ENCODE measurements at regions not wholly inside any gene's neighbourhood (a gene's known extent, or its start where the extent isn't known, plus 50 kb on each side); places are given as distances from the start of the nearest gene placed in this dataset.

- Histone ChIP-seq H3K4me1 (ENCODE audit: control insufficient read depth in 2 of 2, insufficient read depth in 2 of 2, low read length in 1 of 2) (no peaks in the 10 kb centered on the region), H3K36me3 (ENCODE audit: control insufficient read depth in 2 of 2, insufficient read depth in 2 of 2, low read length in 1 of 2) (no peaks in the 10 kb centered on the region), H3K4me3 (ENCODE audit: low read depth in 1 of 2, low read length in 2 of 2) (no peak overlapping the region), H3K27me3 (ENCODE audit: control insufficient read depth in 1 of 2, insufficient read depth in 2 of 2, low read length in 2 of 2) (no peaks in the 10 kb centered on the region), H3K27ac (ENCODE audit: low read depth in 2 of 2, low read length in 1 of 2) (no peak overlapping the region), H3K9me3 (ENCODE audit: control insufficient read depth in 2 of 2, insufficient read depth in 1 of 2, low read depth in 1 of 2, low read length in 1 of 2) (no peaks in the 10 kb centered on the region)
- WGBS, 2 donors = 88 to 90% methylated on average over 19 of the region's 19 CpGs
Measured at GRCh38 chr7:153400735-153401593, 641.4 kb downstream of the ACTR3B start.

- Histone ChIP-seq H3K27ac (ENCODE audit: low read depth in 2 of 2, low read length in 1 of 2) (no peak overlapping the region), H3K4me1 (ENCODE audit: control insufficient read depth in 2 of 2, insufficient read depth in 2 of 2, low read length in 1 of 2) (no peaks in the 10 kb centered on the region), H3K36me3 (ENCODE audit: control insufficient read depth in 2 of 2, insufficient read depth in 2 of 2, low read length in 1 of 2) (no peaks in the 10 kb centered on the region), H3K27me3 (ENCODE audit: control insufficient read depth in 1 of 2, insufficient read depth in 2 of 2, low read length in 2 of 2) (no peaks in the 10 kb centered on the region), H3K4me3 (ENCODE audit: low read depth in 1 of 2, low read length in 2 of 2) (no peak overlapping the region), H3K9me3 (ENCODE audit: control insufficient read depth in 2 of 2, insufficient read depth in 1 of 2, low read depth in 1 of 2, low read length in 1 of 2) (no peaks in the 10 kb centered on the region)
- 88 to 90% methylated on average over 9 of the region's 9 CpGs for WGBS, 2 donors
Measured at GRCh38 chr7:153401795-153402720, 642.5 kb downstream of the ACTR3B start.

- no peaks in the 10 kb centered on the region for H3K36me3 ChIP-seq (ENCODE audit: control insufficient read depth in 2 of 2, insufficient read depth in 2 of 2, low read length in 1 of 2)
Measured at GRCh38 chr7:153402721-153403541, 643.4 kb downstream of the ACTR3B start.

GRCh38 chr7:153404124-153404523 lies 644.6 kb downstream of the ACTR3B start:
- Histone ChIP-seq H3K36me3 (ENCODE audit: control insufficient read depth in 2 of 2, insufficient read depth in 2 of 2, low read length in 1 of 2) (no peaks in the 10 kb centered on the region), H3K4me1 (ENCODE audit: control insufficient read depth in 2 of 2, insufficient read depth in 2 of 2, low read length in 1 of 2) (no peaks in the 10 kb centered on the region), H3K27ac (ENCODE audit: low read depth in 2 of 2, low read length in 1 of 2) (no peak overlapping the region), H3K9me3 (ENCODE audit: control insufficient read depth in 2 of 2, insufficient read depth in 1 of 2, low read depth in 1 of 2, low read length in 1 of 2) (peaks cover 0 to 6% of the 10 kb centered on the region in 2 donors), H3K4me3 (ENCODE audit: low read depth in 1 of 2, low read length in 2 of 2) (no peak overlapping the region), H3K27me3 (ENCODE audit: control insufficient read depth in 1 of 2, insufficient read depth in 2 of 2, low read length in 2 of 2) (no peaks in the 10 kb centered on the region)
- 79 to 85% methylated on average over 2 of the region's 2 CpGs for WGBS, 2 donors

More at GRCh38 chr7:153402721-153403541, 643.4 kb downstream of the ACTR3B start:
- Histone ChIP-seq H3K9me3 (ENCODE audit: control insufficient read depth in 2 of 2, insufficient read depth in 1 of 2, low read depth in 1 of 2, low read length in 1 of 2) (peaks cover 0 to 2% of the 10 kb centered on the region in 2 donors), H3K27ac (ENCODE audit: low read depth in 2 of 2, low read length in 1 of 2) (no peak overlapping the region), H3K4me3 (ENCODE audit: low read depth in 1 of 2, low read length in 2 of 2) (no peak overlapping the region), H3K4me1 (ENCODE audit: control insufficient read depth in 2 of 2, insufficient read depth in 2 of 2, low read length in 1 of 2) (no peaks in the 10 kb centered on the region), H3K27me3 (ENCODE audit: control insufficient read depth in 1 of 2, insufficient read depth in 2 of 2, low read length in 2 of 2) (no peaks in the 10 kb centered on the region)
- WGBS, 2 donors = 89 to 91% methylated on average over 7 of the region's 7 CpGs

GRCh38 chr7:153404781-153405279 lies 645.3 kb downstream of the ACTR3B start:
- no peaks in the 10 kb centered on the region for H3K4me1 ChIP-seq (ENCODE audit: control insufficient read depth in 2 of 2, insufficient read depth in 2 of 2, low read length in 1 of 2)
- 90 to 95% methylated on average over 9 of the region's 9 CpGs for WGBS, 2 donors

GRCh38 chr7:153405704-153406485 lies 646.3 kb upstream of the DPP6 start:
- 81 to 85% methylated on average over 7 of the region's 7 CpGs for WGBS, 2 donors
- no peaks in the 10 kb centered on the region for H3K4me1 ChIP-seq (ENCODE audit: control insufficient read depth in 2 of 2, insufficient read depth in 2 of 2, low read length in 1 of 2)
- H3K27me3 ChIP-seq (ENCODE audit: control insufficient read depth in 1 of 2, insufficient read depth in 2 of 2, low read length in 2 of 2) = no peaks in the 10 kb centered on the region
- no peak overlapping the region for H3K27ac ChIP-seq (ENCODE audit: low read depth in 2 of 2, low read length in 1 of 2)
- no peaks in the 10 kb centered on the region for H3K36me3 ChIP-seq (ENCODE audit: control insufficient read depth in 2 of 2, insufficient read depth in 2 of 2, low read length in 1 of 2)
- H3K9me3 ChIP-seq (ENCODE audit: control insufficient read depth in 2 of 2, insufficient read depth in 1 of 2, low read depth in 1 of 2, low read length in 1 of 2) = peaks cover 0 to 6% of the 10 kb centered on the region in 2 donors
- no peak overlapping the region for H3K4me3 ChIP-seq (ENCODE audit: low read depth in 1 of 2, low read length in 2 of 2)

More at GRCh38 chr7:153404781-153405279, 645.3 kb downstream of the ACTR3B start:
- Histone ChIP-seq H3K9me3 (ENCODE audit: control insufficient read depth in 2 of 2, insufficient read depth in 1 of 2, low read depth in 1 of 2, low read length in 1 of 2) (peaks cover 0 to 6% of the 10 kb centered on the region in 2 donors), H3K27ac (ENCODE audit: low read depth in 2 of 2, low read length in 1 of 2) (no peak overlapping the region), H3K27me3 (ENCODE audit: control insufficient read depth in 1 of 2, insufficient read depth in 2 of 2, low read length in 2 of 2) (no peaks in the 10 kb centered on the region), H3K36me3 (ENCODE audit: control insufficient read depth in 2 of 2, insufficient read depth in 2 of 2, low read length in 1 of 2) (no peaks in the 10 kb centered on the region), H3K4me3 (ENCODE audit: low read depth in 1 of 2, low read length in 2 of 2) (no peak overlapping the region)

- H3K9me3 ChIP-seq (ENCODE audit: control insufficient read depth in 2 of 2, insufficient read depth in 1 of 2, low read depth in 1 of 2, low read length in 1 of 2) = peaks cover 0 to 6% of the 10 kb centered on the region in 2 donors
- H3K36me3 ChIP-seq (ENCODE audit: control insufficient read depth in 2 of 2, insufficient read depth in 2 of 2, low read length in 1 of 2) = no peaks in the 10 kb centered on the region
- H3K4me1 ChIP-seq (ENCODE audit: control insufficient read depth in 2 of 2, insufficient read depth in 2 of 2, low read length in 1 of 2) = no peaks in the 10 kb centered on the region
- WGBS, 2 donors = 66 to 68% methylated on average over 6 of the region's 6 CpGs
- H3K27ac ChIP-seq (ENCODE audit: low read depth in 2 of 2, low read length in 1 of 2) = no peak overlapping the region
- no peak overlapping the region for H3K4me3 ChIP-seq (ENCODE audit: low read depth in 1 of 2, low read length in 2 of 2)
- no peaks in the 10 kb centered on the region for H3K27me3 ChIP-seq (ENCODE audit: control insufficient read depth in 1 of 2, insufficient read depth in 2 of 2, low read length in 2 of 2)
Measured at GRCh38 chr7:153406486-153406872, 645.7 kb upstream of the DPP6 start.

- no peaks in the 10 kb centered on the region for H3K27me3 ChIP-seq (ENCODE audit: control insufficient read depth in 1 of 2, insufficient read depth in 2 of 2, low read length in 2 of 2)
- 79 to 85% methylated on average over 4 of the region's 4 CpGs for WGBS, 2 donors
- H3K36me3 ChIP-seq (ENCODE audit: control insufficient read depth in 2 of 2, insufficient read depth in 2 of 2, low read length in 1 of 2) = no peaks in the 10 kb centered on the region
- H3K4me1 ChIP-seq (ENCODE audit: control insufficient read depth in 2 of 2, insufficient read depth in 2 of 2, low read length in 1 of 2) = no peaks in the 10 kb centered on the region
- peaks cover 2 to 9% of the 10 kb centered on the region in 2 donors for H3K9me3 ChIP-seq (ENCODE audit: control insufficient read depth in 2 of 2, insufficient read depth in 1 of 2, low read depth in 1 of 2, low read length in 1 of 2)
- no peak overlapping the region for H3K27ac ChIP-seq (ENCODE audit: low read depth in 2 of 2, low read length in 1 of 2)
- no peak overlapping the region for H3K4me3 ChIP-seq (ENCODE audit: low read depth in 1 of 2, low read length in 2 of 2)
Measured at GRCh38 chr7:153407291-153408046, 644.7 kb upstream of the DPP6 start.
